SK-N-SH (cell line): ENCODE measurements at regions not wholly inside any gene's neighbourhood (a gene's known extent, or its start where the extent isn't known, plus 50 kb on each side); places are given as distances from the start of the nearest gene placed in this dataset.

Experiments used
- CHD2 ChIP-seq: fragments of 150-350 bp; IDR thresholded peaks from 2 replicates; pipeline ENCODE4 v1.6.1; 2018; ENCODE audit warnings: low read length; ENCODE audit not compliant: partially characterized antibody
- CTCF ChIP-seq: fragments of 200-600 bp; sonication (generic); IDR thresholded peaks from 2 replicates; pipeline ENCODE4 v1.6.1; 2017; ENCODE audit warnings: antibody characterized with exemption, mild to moderate bottlenecking, moderate library complexity
- MXI1 ChIP-seq: IDR thresholded peaks from 2 replicates; pipeline ENCODE4 v1.6.1; 2012; ENCODE audit warnings: mild to moderate bottlenecking, low read depth, low read length, improper control_type of control experiment
- NFIC ChIP-seq: IDR thresholded peaks from 2 replicates; pipeline ENCODE4 v1.4.0; 2012; ENCODE audit warnings: borderline replicate concordance
- POLR2AphosphoS5 ChIP-seq: IDR thresholded peaks from 2 replicates; pipeline ENCODE4 v1.6.1; 2012; ENCODE audit warnings: low read depth, low read length
- REST ChIP-seq: IDR thresholded peaks from 2 replicates; pipeline ENCODE4 v1.6.1; 2012; ENCODE audit warnings: mild to moderate bottlenecking, low read depth, low read length, moderate library complexity
- RFX5 ChIP-seq: IDR thresholded peaks from 2 replicates; pipeline ENCODE4 v1.6.1; 2012; ENCODE audit warnings: mild to moderate bottlenecking, improper control_type of control experiment, low read length
- RXRA ChIP-seq: IDR thresholded peaks from 2 replicates; pipeline ENCODE4 v1.4.0; 2012; ENCODE audit warnings: low read depth, mild to moderate bottlenecking, borderline replicate concordance
- TAF1 ChIP-seq: IDR thresholded peaks from 2 replicates; pipeline ENCODE4 v1.6.1; 2012; ENCODE audit warnings: low read depth, mild to moderate bottlenecking, low read length, moderate library complexity, borderline replicate concordance
- TCF12 ChIP-seq: IDR thresholded peaks from 2 replicates; pipeline ENCODE4 v1.4.0; 2012
- TEAD4 ChIP-seq: IDR thresholded peaks from 2 replicates; pipeline ENCODE4 v1.4.0; 2012; ENCODE audit warnings: mild to moderate bottlenecking, borderline replicate concordance; ENCODE audit not compliant: insufficient read depth
- USF2 ChIP-seq: fragments of 150-350 bp; IDR thresholded peaks from 2 replicates; pipeline ENCODE4 v1.6.1; 2017; ENCODE audit warnings: antibody characterized with exemption, low read length, low read depth, borderline replicate concordance

GRCh38 chr1:88189525-88189924, 494.5 kb upstream of the PKN2 start:
- TF ChIP-seq USF2 (no peak), RFX5 (no peak), REST (no peak), CTCF (no peak), TCF12 (no peak), TAF1 (no peak), POLR2AphosphoS5 (no peak), MXI1 (no peak), RXRA (no peak), CHD2 (no peak), TEAD4 (no peak), NFIC (no peak)
